Ascending aorta (tissue), 2 donors: ENCODE measurements at regions not wholly inside any gene's neighbourhood (a gene's known extent, or its start where the extent isn't known, plus 50 kb on each side); places are given as distances from the start of the nearest gene placed in this dataset.

ENCODE experiments used
- DNase-seq, 2 donors: peaks; one replicate each; pipeline ENCODE4 v3.0.0-alpha.2; 2019; ENCODE audit warnings: low spot score in 2 of 2
- H3K27ac ChIP-seq, 2 donors: fragments of 200-600 bp; sonication (generic); one replicate each; pipeline ENCODE4 v1.5.1; 2016 to 2017; ENCODE audit warnings: mild to moderate bottlenecking in 1 of 2
- H3K27me3 ChIP-seq: fragments of 200-600 bp; sonication (generic); one replicate; pipeline ENCODE4 v1.5.1; 2017
- H3K36me3 ChIP-seq, 2 donors: fragments of 200-600 bp; sonication (generic); one replicate each; pipeline ENCODE4 v1.5.1; 2016
- H3K4me1 ChIP-seq, 2 donors: fragments of 200-600 bp; sonication (generic); one replicate each; pipeline ENCODE4 v1.5.1; 2016 to 2017; ENCODE audit warnings: mild to moderate bottlenecking in 1 of 2
- H3K4me3 ChIP-seq, 2 donors: fragments of 200-600 bp; sonication (generic); one replicate each; pipeline ENCODE4 v1.5.1; 2016 to 2017; ENCODE audit warnings: mild to moderate bottlenecking in 1 of 2
- H3K9me3 ChIP-seq, 2 donors: fragments of 200-600 bp; sonication (generic); one replicate each; pipeline ENCODE4 v1.5.1; 2016
- CTCF ChIP-seq, 3 experiments: fragments of 200-600 bp in 2 of 3; fragments of 450-650 bp in 1 of 3; sonication (generic) in 2 of 3; IDR thresholded peaks; one replicate each; pipeline ENCODE4 v1.5.1; 2016 to 2019; ENCODE audit warnings: antibody characterized with exemption in 3 of 3, mild to moderate bottlenecking in 1 of 3, moderate library complexity in 1 of 3
- intact Hi-C: fragments of 100-400 bp; cut with DNase I; formaldehyde crosslinking; loops from one replicate; pipeline ENCODE4 v1.15.1; 2023

GRCh38 chr6:114595186-114595585 lies 252.4 kb upstream of the HS3ST5 start:
- Histone ChIP-seq H3K4me3 (no peak overlapping the region), H3K9me3 (no peaks in the 10 kb centered on the region), H3K4me1 (no peaks in the 10 kb centered on the region), H3K36me3 (no peaks in the 10 kb centered on the region), H3K27ac (no peak overlapping the region), H3K27me3 (no peaks in the 10 kb centered on the region)
- no peak for TF ChIP-seq CTCF (IDR thresholded peaks at IDR 0.05)
- no peak for DNase-seq
- intact Hi-C loops, result no loop called here

- no peak for TF ChIP-seq CTCF (IDR thresholded peaks at IDR 0.05)
- no peaks in the 10 kb centered on the region for H3K4me1 ChIP-seq
- H3K27me3 ChIP-seq, result no peaks in the 10 kb centered on the region
- H3K4me3 ChIP-seq, result no peak overlapping the region
- DNase-seq, result no peak
- H3K9me3 ChIP-seq, result no peaks in the 10 kb centered on the region
- no peak overlapping the region for H3K27ac ChIP-seq
- H3K36me3 ChIP-seq, result no peaks in the 10 kb centered on the region
- intact Hi-C loops, result no loop called here
These were observed 249.7 kb upstream of the HS3ST5 start for GRCh38 chr6:114592506-114592905.

GRCh38 chr6:114588726-114589125 lies 245.9 kb upstream of the HS3ST5 start:
- Histone ChIP-seq H3K4me3 (no peak overlapping the region), H3K4me1 (no peaks in the 10 kb centered on the region), H3K27ac (no peak overlapping the region), H3K27me3 (no peaks in the 10 kb centered on the region), H3K9me3 (no peaks in the 10 kb centered on the region), H3K36me3 (no peaks in the 10 kb centered on the region)
- DNase-seq, result no peak
- intact Hi-C loops, result no loop called here
- no peak for TF ChIP-seq CTCF (IDR thresholded peaks at IDR 0.05)

GRCh38 chr6:114586298-114586697 lies 243.5 kb upstream of the HS3ST5 start:
- no peak overlapping the region for H3K4me3 ChIP-seq
- H3K27ac ChIP-seq, result no peak overlapping the region
- no peaks in the 10 kb centered on the region for H3K27me3 ChIP-seq
- H3K9me3 ChIP-seq, result no peaks in the 10 kb centered on the region
- intact Hi-C loops, result no loop called here
- H3K4me1 ChIP-seq, result no peaks in the 10 kb centered on the region
- H3K36me3 ChIP-seq, result no peaks in the 10 kb centered on the region
- no peak for TF ChIP-seq CTCF (IDR thresholded peaks at IDR 0.05)
- DNase-seq, result no peak

- no peaks in the 10 kb centered on the region for H3K36me3 ChIP-seq
- H3K4me3 ChIP-seq, result no peak overlapping the region
- intact Hi-C loops, result no loop called here
- TF ChIP-seq CTCF (IDR thresholded peaks at IDR 0.05), result no peak
- H3K9me3 ChIP-seq, result no peaks in the 10 kb centered on the region
- no peak for DNase-seq
- H3K4me1 ChIP-seq, result no peaks in the 10 kb centered on the region
- no peak overlapping the region for H3K27ac ChIP-seq
- no peaks in the 10 kb centered on the region for H3K27me3 ChIP-seq
These were observed 238.5 kb upstream of the HS3ST5 start for GRCh38 chr6:114581293-114581692.

GRCh38 chr6:114580882-114581281 lies 238.1 kb upstream of the HS3ST5 start:
- Histone ChIP-seq H3K4me1 (no peaks in the 10 kb centered on the region), H3K9me3 (no peaks in the 10 kb centered on the region), H3K27ac (no peak overlapping the region), H3K36me3 (no peaks in the 10 kb centered on the region), H3K4me3 (no peak overlapping the region), H3K27me3 (no peaks in the 10 kb centered on the region)
- DNase-seq, result no peak
- no peak for TF ChIP-seq CTCF (IDR thresholded peaks at IDR 0.05)
- intact Hi-C loops, result no loop called here
